OCI-LY7 (cell line): ENCODE measurements at regions not wholly inside any gene's neighbourhood (a gene's known extent, or its start where the extent isn't known, plus 50 kb on each side); places are given as distances from the start of the nearest gene placed in this dataset.

Experiments used
- CTCF ChIP-seq: fragments of 200-600 bp; sonication (generic); conservative IDR thresholded peaks from 2 replicates; pipeline ENCODE4 v1.5.1; 2014; ENCODE audit warnings: mild to moderate bottlenecking, antibody characterized with exemption, low read length, moderate library complexity, mixed read lengths
- EZH2phosphoT487 ChIP-seq: fragments of 200-600 bp; sonication (generic); IDR thresholded peaks from 2 replicates; pipeline ENCODE4 v1.6.1; 2018; ENCODE audit warnings: low read depth, borderline replicate concordance, mild to moderate bottlenecking, mixed run types, antibody characterized with exemption, low read length, moderate library complexity, mixed read lengths

- TF ChIP-seq CTCF (no peak), EZH2phosphoT487 (no peak)
Measured at GRCh38 chr2:235366390-235366789, 127.5 kb upstream of the AGAP1 start.
